HCT116 (cell line): ENCODE measurements at regions not wholly inside any gene's neighbourhood (a gene's known extent, or its start where the extent isn't known, plus 50 kb on each side); places are given as distances from the start of the nearest gene placed in this dataset.

Source experiments
- ATAC-seq: fragments of 200-7000 bp; cut with Tn5 transposase; 2 replicates; pipeline ENCODE4 v1.9.1; 2020; ENCODE audit warnings: mild to moderate bottlenecking, moderate library complexity
- BruUV-seq: library from RNA; stranded (reverse); fragments of 400-500 nt; replicated peaks from 2 replicates; lab custom pipeline; 2021; lab: Mats Ljungman, UMichigan
- CTCF ChIA-PET: fragments of 300-600 bp; sonication (Branson Sonifier 250); formaldehyde crosslinking; loops from one replicate; lab custom pipeline; 2021; ENCODE audit warnings: antibody characterized with exemption; lab: Charles Lee
- POLR2A ChIA-PET: fragments of 300-600, 350-600 bp; sonication (Branson Sonifier 250); formaldehyde crosslinking; loops from one replicate; lab custom pipeline; 2021; ENCODE audit warnings: antibody characterized with exemption; lab: Charles Lee
- RAD21 ChIA-PET, 2 experiments: fragments of 300-600 bp; sonication (Branson Sonifier 250); formaldehyde crosslinking; loops; one replicate each; lab custom pipeline; 2023; ENCODE audit warnings: low total read pairs in 2 of 2; ENCODE audit not compliant: uncharacterized antibody in 2 of 2, unreplicated experiment in 2 of 2, low non-redundant PET in 1 of 2; lab: Charles Lee
- DNase-seq: peaks from one replicate; pipeline ENCODE4 v3.0.0-alpha.2; 2010; ENCODE audit warnings: low read depth, low spot score
- H2AFZ ChIP-seq: fragments of 200-600 bp; shearing (Covaris generic), sonication (generic); 2 replicates; pipeline ENCODE4 v1.6.1; 2017; ENCODE audit warnings: low read depth, mixed run types, mixed read lengths, antibody characterized with exemption, low read length; ENCODE audit not compliant: poor library complexity, severe bottlenecking
- H3K27ac ChIP-seq: 2 replicates; pipeline ENCODE4 v1.5.1; 2012; ENCODE audit warnings: low read depth, low read length
- H3K27me3 ChIP-seq: fragments of 200-600 bp; sonication (generic); 2 replicates; pipeline ENCODE4 v1.6.1; 2016; ENCODE audit warnings: mixed run types, low read length, mixed read lengths; ENCODE audit not compliant: insufficient read depth
- H3K36me3 ChIP-seq, 2 experiments: fragments of 200-500 bp in 1 of 2; fragments of 200-600 bp in 1 of 2; sonication (Bioruptor generic) in 1 of 2; sonication (generic) in 1 of 2; 2 replicates each; pipeline versions ENCODE4 v1.5.1 to v1.6.1; 2014 to 2016; ENCODE audit warnings: low read length in 2 of 2, inconsistent platforms in 1 of 2, mixed read lengths in 1 of 2, mixed run types in 1 of 2; ENCODE audit not compliant: insufficient read depth in 2 of 2, control insufficient read depth in 1 of 2
- H3K4me1 ChIP-seq, 2 experiments: fragments of 200-600 bp in 1 of 2; sonication (generic) in 1 of 2; 2 replicates each; pipeline versions ENCODE4 v1.5.1 to v1.6.1; 2012 to 2017; ENCODE audit warnings: low read length in 2 of 2, inconsistent platforms in 1 of 2, mild to moderate bottlenecking in 1 of 2, mixed read lengths in 1 of 2, mixed run types in 1 of 2, moderate library complexity in 1 of 2; ENCODE audit not compliant: insufficient read depth in 2 of 2, control insufficient read depth in 1 of 2
- H3K4me2 ChIP-seq: fragments of 200-600 bp; sonication (generic); 2 replicates; pipeline ENCODE4 v1.6.1; 2017; ENCODE audit warnings: mixed run types, low read length, mixed read lengths
- H3K4me3 ChIP-seq, 2 experiments: fragments of 200-600 bp in 1 of 2; sonication (generic) in 1 of 2; replicated peaks in 1 of 2; 2 replicates each; pipeline ENCODE4 v1.5.1; 2011 to 2016; ENCODE audit warnings: low read length in 2 of 2, control low read depth in 1 of 2, low read depth in 1 of 2, mild to moderate bottlenecking in 1 of 2, mixed read lengths in 1 of 2, mixed run types in 1 of 2
- H3K79me2 ChIP-seq: fragments of 200-600 bp; sonication (generic); 2 replicates; pipeline ENCODE4 v1.6.1; 2017; ENCODE audit warnings: mild to moderate bottlenecking, mixed run types, low read length, moderate library complexity, mixed read lengths; ENCODE audit not compliant: insufficient read depth
- H3K9ac ChIP-seq: fragments of 200-600 bp; sonication (generic); 2 replicates; pipeline ENCODE4 v1.6.1; 2016; ENCODE audit warnings: low read length, mixed read lengths
- H3K9me2 ChIP-seq: fragments of 200-600 bp; sonication (generic), shearing (Covaris generic); 2 replicates; pipeline ENCODE4 v1.6.1; 2017; ENCODE audit warnings: mixed run types, mild to moderate bottlenecking, moderate library complexity; ENCODE audit not compliant: insufficient read depth
- H3K9me3 ChIP-seq, 2 experiments: fragments of 200-500 bp in 1 of 2; fragments of 200-600 bp in 1 of 2; sonication (Bioruptor generic) in 1 of 2; sonication (generic) in 1 of 2; 2 replicates each; pipeline ENCODE4 v1.6.1; 2014 to 2017; ENCODE audit warnings: low read length in 2 of 2, mixed read lengths in 2 of 2, inconsistent platforms in 1 of 2, low read depth in 1 of 2, mild to moderate bottlenecking in 1 of 2, mixed run types in 1 of 2, moderate library complexity in 1 of 2; ENCODE audit not compliant: control insufficient read depth in 1 of 2, insufficient read depth in 1 of 2
- H4K20me1 ChIP-seq: fragments of 200-600 bp; sonication (generic), shearing (Covaris generic); 2 replicates; pipeline ENCODE4 v1.6.1; 2017; ENCODE audit warnings: mixed run types, mild to moderate bottlenecking, moderate library complexity; ENCODE audit not compliant: insufficient read depth
- CBX3 ChIP-seq: IDR thresholded peaks from 2 replicates; pipeline ENCODE4 v1.6.1; 2012; ENCODE audit warnings: low read depth
- CEBPB ChIP-seq: IDR thresholded peaks from 2 replicates; pipeline ENCODE4 v1.6.1; 2012; ENCODE audit warnings: low read depth
- EGR1 ChIP-seq: IDR thresholded peaks from 2 replicates; pipeline ENCODE4 v1.6.1; 2012; ENCODE audit warnings: low read depth
- ELF1 ChIP-seq: IDR thresholded peaks from 2 replicates; pipeline ENCODE4 v1.6.1; 2012; ENCODE audit warnings: low read depth, borderline replicate concordance
- EZH2 ChIP-seq: fragments of 200-600 bp; sonication (generic); IDR thresholded peaks from 2 replicates; pipeline ENCODE4 v1.6.1; 2017; ENCODE audit warnings: antibody characterized with exemption, mixed run types
- EZH2phosphoT487 ChIP-seq: fragments of 200-600 bp; IDR thresholded peaks from 2 replicates; pipeline ENCODE4 v1.6.1; 2018; ENCODE audit warnings: antibody characterized with exemption, borderline replicate concordance
- FOSL1 ChIP-seq: IDR thresholded peaks from 2 replicates; pipeline ENCODE4 v1.6.1; 2012; ENCODE audit warnings: low read depth
- POLR2A ChIP-seq: IDR thresholded peaks from 2 replicates; pipeline ENCODE4 v1.7.0; 2011; ENCODE audit warnings: borderline replicate concordance; ENCODE audit not compliant: insufficient read depth, insufficient read length; ENCODE audit errors: extremely low read depth
- POLR2AphosphoS5 ChIP-seq: IDR thresholded peaks from 2 replicates; pipeline ENCODE4 v1.6.1; 2011; ENCODE audit warnings: mild to moderate bottlenecking, low read depth, low read length, moderate library complexity
- RAD21 ChIP-seq: IDR thresholded peaks from 2 replicates; pipeline ENCODE4 v1.6.1; 2012; ENCODE audit warnings: low read depth, mild to moderate bottlenecking
- SIN3A ChIP-seq: IDR thresholded peaks from 2 replicates; pipeline ENCODE4 v1.6.1; 2012; ENCODE audit warnings: low read depth
- TCF7L2 ChIP-seq: IDR thresholded peaks from 2 replicates; pipeline ENCODE4 v1.7.0; 2011; ENCODE audit warnings: borderline replicate concordance, inconsistent platforms; ENCODE audit not compliant: insufficient read depth, insufficient read length; ENCODE audit errors: extremely low read depth
- YY1 ChIP-seq: IDR thresholded peaks from 2 replicates; pipeline ENCODE4 v1.6.1; 2011; ENCODE audit warnings: low read length, low read depth, moderate library complexity, mild to moderate bottlenecking; ENCODE audit not compliant: insufficient replicate concordance; ENCODE audit errors: extremely low read depth
- ZFX ChIP-seq: fragments of 450-650 bp; IDR thresholded peaks from 2 replicates; pipeline ENCODE4 v1.6.1; 2017
- ZNF274 ChIP-seq: fragments of 200-500 bp; sonication (Bioruptor generic); IDR thresholded peaks from 2 replicates; pipeline ENCODE4 v1.6.1; 2014; ENCODE audit warnings: mild to moderate bottlenecking, low read depth, low read length, inconsistent platforms
- intact Hi-C: fragments of 100-400 bp; cut with micrococcal nuclease; formaldehyde crosslinking; loops from 2 replicates; pipeline ENCODE4 v1.10.0; 2022
- TF ChIP-seq, protein P1 (sequence below): IDR thresholded peaks from 2 replicates; pipeline ENCODE4 v1.6.1; 2012
- TF ChIP-seq, protein P2 (sequence below): IDR thresholded peaks from 2 replicates; pipeline ENCODE4 v1.6.1; 2012; ENCODE audit warnings: low read depth
- TF ChIP-seq, protein P3 (sequence below): IDR thresholded peaks from 2 replicates; pipeline ENCODE4 v1.6.1; 2011; ENCODE audit warnings: mild to moderate bottlenecking, low read length, moderate library complexity; ENCODE audit not compliant: insufficient replicate concordance; ENCODE audit errors: extremely low read depth

DNA sequence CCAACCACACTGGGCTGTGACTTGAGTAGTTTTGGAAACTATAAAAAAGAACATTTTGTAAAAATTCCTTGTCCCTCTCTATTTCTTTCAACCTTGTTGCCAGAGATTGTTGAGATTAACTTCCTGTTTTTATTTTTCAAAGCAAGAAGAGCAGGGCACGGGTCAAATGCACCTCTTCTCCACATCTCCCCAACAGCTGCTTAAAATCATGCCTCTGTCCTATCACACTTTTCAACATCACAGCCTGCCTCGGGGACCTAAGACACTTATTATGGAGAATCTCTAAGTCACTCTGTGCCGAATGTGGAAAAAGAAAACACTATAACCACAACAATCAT, 280.3 kb upstream of the TNC start:
- Histone ChIP-seq H3K4me1 (no peaks in the 10 kb centered on the region), H3K27ac (no peak overlapping the region), H3K9me3 (no peaks in the 10 kb centered on the region), H3K9ac (no peak overlapping the region), H3K4me2 (no peak overlapping the region), H3K79me2 (no peaks in the 10 kb centered on the region), H4K20me1 (no peaks in the 10 kb centered on the region), H3K9me2 (no peaks in the 10 kb centered on the region)
- CTCF ChIA-PET: no interaction called here
- RAD21 ChIA-PET: no interaction called here
- intact Hi-C loops: no loop called here
- DNase-seq: no peak
- TF ChIP-seq CBX3 (no peak), EZH2 (no peak), RAD21 (no peak), CEBPB (no peak), ELF1 (no peak), SIN3A (no peak), EZH2phosphoT487 (no peak), POLR2AphosphoS5 (no peak), YY1 (no peak), ZNF274 (no peak), EGR1 (no peak), TCF7L2 (no peak), POLR2A (no peak), FOSL1 (no peak), ZFX (no peak)
- TF ChIP-seq, protein P1, sequence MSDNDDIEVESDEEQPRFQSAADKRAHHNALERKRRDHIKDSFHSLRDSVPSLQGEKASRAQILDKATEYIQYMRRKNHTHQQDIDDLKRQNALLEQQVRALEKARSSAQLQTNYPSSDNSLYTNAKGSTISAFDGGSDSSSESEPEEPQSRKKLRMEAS: no peak
- TF ChIP-seq, protein P2, sequence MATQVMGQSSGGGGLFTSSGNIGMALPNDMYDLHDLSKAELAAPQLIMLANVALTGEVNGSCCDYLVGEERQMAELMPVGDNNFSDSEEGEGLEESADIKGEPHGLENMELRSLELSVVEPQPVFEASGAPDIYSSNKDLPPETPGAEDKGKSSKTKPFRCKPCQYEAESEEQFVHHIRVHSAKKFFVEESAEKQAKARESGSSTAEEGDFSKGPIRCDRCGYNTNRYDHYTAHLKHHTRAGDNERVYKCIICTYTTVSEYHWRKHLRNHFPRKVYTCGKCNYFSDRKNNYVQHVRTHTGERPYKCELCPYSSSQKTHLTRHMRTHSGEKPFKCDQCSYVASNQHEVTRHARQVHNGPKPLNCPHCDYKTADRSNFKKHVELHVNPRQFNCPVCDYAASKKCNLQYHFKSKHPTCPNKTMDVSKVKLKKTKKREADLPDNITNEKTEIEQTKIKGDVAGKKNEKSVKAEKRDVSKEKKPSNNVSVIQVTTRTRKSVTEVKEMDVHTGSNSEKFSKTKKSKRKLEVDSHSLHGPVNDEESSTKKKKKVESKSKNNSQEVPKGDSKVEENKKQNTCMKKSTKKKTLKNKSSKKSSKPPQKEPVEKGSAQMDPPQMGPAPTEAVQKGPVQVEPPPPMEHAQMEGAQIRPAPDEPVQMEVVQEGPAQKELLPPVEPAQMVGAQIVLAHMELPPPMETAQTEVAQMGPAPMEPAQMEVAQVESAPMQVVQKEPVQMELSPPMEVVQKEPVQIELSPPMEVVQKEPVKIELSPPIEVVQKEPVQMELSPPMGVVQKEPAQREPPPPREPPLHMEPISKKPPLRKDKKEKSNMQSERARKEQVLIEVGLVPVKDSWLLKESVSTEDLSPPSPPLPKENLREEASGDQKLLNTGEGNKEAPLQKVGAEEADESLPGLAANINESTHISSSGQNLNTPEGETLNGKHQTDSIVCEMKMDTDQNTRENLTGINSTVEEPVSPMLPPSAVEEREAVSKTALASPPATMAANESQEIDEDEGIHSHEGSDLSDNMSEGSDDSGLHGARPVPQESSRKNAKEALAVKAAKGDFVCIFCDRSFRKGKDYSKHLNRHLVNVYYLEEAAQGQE: no peak
- TF ChIP-seq, protein P3, sequence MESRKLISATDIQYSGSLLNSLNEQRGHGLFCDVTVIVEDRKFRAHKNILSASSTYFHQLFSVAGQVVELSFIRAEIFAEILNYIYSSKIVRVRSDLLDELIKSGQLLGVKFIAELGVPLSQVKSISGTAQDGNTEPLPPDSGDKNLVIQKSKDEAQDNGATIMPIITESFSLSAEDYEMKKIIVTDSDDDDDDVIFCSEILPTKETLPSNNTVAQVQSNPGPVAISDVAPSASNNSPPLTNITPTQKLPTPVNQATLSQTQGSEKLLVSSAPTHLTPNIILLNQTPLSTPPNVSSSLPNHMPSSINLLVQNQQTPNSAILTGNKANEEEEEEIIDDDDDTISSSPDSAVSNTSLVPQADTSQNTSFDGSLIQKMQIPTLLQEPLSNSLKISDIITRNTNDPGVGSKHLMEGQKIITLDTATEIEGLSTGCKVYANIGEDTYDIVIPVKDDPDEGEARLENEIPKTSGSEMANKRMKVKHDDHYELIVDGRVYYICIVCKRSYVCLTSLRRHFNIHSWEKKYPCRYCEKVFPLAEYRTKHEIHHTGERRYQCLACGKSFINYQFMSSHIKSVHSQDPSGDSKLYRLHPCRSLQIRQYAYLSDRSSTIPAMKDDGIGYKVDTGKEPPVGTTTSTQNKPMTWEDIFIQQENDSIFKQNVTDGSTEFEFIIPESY: no peak
- TF ChIP-seq, all 23 proteins: peak for 0
- no peaks in the 10 kb centered on the region for H3K36me3 ChIP-seq
- POLR2A ChIA-PET: no interaction called here
- no peak overlapping the region for H3K4me3 ChIP-seq
- no peak overlapping the region for H2AFZ ChIP-seq
- no TSS peak for BruUV-seq
- no peak for ATAC-seq
- no peaks in the 10 kb centered on the region for H3K27me3 ChIP-seq
